ENCODE measurements at regions not wholly inside any gene's neighbourhood (a gene's known extent, or its start where the extent isn't known, plus 50 kb on each side); places are given as distances from the start of the nearest gene placed in this dataset.

GRCh38 chrX:85517994-85518718, 138.7 kb upstream of the POF1B start:
- no peak for DNase-seq

GRCh38 chrX:85516131-85516530, 136.7 kb upstream of the POF1B start:
- no peak for DNase-seq

GRCh38 chrX:85506871-85507270, 127.4 kb upstream of the POF1B start:
- no peak for DNase-seq

DNA sequence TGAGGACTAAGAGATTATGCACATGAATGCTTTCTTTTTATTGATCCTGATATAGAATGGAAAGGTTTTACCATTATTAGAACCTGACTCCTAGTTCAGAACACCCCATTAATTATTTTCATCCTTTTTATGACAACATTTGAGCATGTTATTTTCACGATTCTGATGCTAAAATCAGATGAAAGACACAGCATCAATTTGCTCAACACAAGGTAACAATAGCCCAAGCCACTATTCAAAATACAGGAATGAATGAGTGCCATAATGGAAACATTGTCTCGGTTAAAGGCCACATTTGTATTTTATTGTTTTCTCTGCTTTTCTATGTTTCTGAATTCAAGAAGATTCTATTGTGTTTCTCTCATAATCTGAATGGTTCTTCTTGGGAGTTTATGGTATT, 126.3 kb upstream of the POF1B start:
- DNase-seq, result no peak

- no peak for DNase-seq
Measured at GRCh38 chrX:85504381-85504780, 124.9 kb upstream of the POF1B start.

- DNase-seq, result peak; percentile 70
Measured at GRCh38 chrX:85503258-85504158, 124.0 kb upstream of the POF1B start.

DNA sequence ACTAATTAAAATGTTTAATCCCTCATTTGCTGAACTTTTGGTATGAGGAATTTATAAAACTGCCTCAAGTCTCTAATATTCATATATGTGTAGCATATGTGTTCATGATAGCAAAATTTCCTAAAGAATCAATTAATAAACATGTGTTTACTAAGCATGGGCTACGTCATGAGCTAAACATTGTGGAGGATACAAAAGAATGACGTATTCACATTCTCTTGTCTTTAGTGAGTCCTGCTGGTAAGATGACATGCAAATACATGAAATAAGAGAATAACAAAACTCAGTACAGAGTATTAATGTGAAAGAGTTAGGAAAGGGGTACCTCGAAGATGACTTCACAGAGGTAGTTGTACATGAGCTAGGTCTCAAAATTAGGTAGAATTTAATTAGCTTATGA, 121.9 kb upstream of the POF1B start:
- DNase-seq, result no peak

GRCh38 chrX:85499400-85499799, 119.9 kb upstream of the POF1B start:
- no peak for DNase-seq

- DNase-seq, result no peak
Measured at GRCh38 chrX:85493821-85494220, 114.4 kb upstream of the POF1B start.

GRCh38 chrX:85454295-85454694, 74.8 kb upstream of the POF1B start:
- DNase-seq, result no peak

GRCh38 chrX:85444613-85445012, 65.1 kb upstream of the POF1B start:
- DNase-seq, result no peak
